ENCODE measurements at regions not wholly inside any gene's neighbourhood (a gene's known extent, or its start where the extent isn't known, plus 50 kb on each side); places are given as distances from the start of the nearest gene placed in this dataset.

- TF ChIP-seq ZBTB14 (CRISPR knock-in tag; IDR thresholded peaks at IDR 0.05) (no peak), SYNCRIP (IDR thresholded peaks at IDR 0.05; ENCODE audit: insufficient read depth, low read depth, low read length) (no peak), ZNF414 (CRISPR knock-in tag; IDR thresholded peaks at IDR 0.05) (no peak), SALL2 (CRISPR knock-in tag; IDR thresholded peaks at IDR 0.05) (no peak), SIN3B (IDR thresholded peaks at IDR 0.05; ENCODE audit: low read length) (no peak), LCORL (IDR thresholded peaks at IDR 0.05) (0 out of 2 replicates have a peak, but pooled peaks have one; percentile 63), LCORL (CRISPR knock-in tag; IDR thresholded peaks at IDR 0.05) (no peak), ZNF20 (CRISPR knock-in tag; IDR thresholded peaks at IDR 0.05) (no peak), MBNL3 (CRISPR knock-in tag; conservative IDR thresholded peaks at IDR 0.05) (no peak), HDAC6 (IDR thresholded peaks at IDR 0.05; ENCODE audit: low read depth, low read length) (no peak), POLR2A (IDR thresholded peaks at IDR 0.05; ENCODE audit: insufficient read depth in 1 of 2, low read depth in 2 of 2, low read length in 2 of 2) (no peak), IKZF5 (CRISPR knock-in tag; IDR thresholded peaks at IDR 0.05) (no peak), ZSCAN21 (CRISPR knock-in tag; IDR thresholded peaks at IDR 0.05; ENCODE audit: borderline replicate concordance) (no peak), NFRKB (IDR thresholded peaks at IDR 0.05) (peak; percentile 51; the same call in 1 of the 2 replicates), ATF1 (CRISPR knock-in tag; IDR thresholded peaks at IDR 0.05) (no peak), KAT8 (CRISPR knock-in tag; IDR thresholded peaks at IDR 0.05) (no peak), REPIN1 (CRISPR knock-in tag; IDR thresholded peaks at IDR 0.05; ENCODE audit: borderline replicate concordance, low read depth) (no peak), CREBL2 (CRISPR knock-in tag; IDR thresholded peaks at IDR 0.05; ENCODE audit: borderline replicate concordance) (no peak), PLRG1 (conservative IDR thresholded peaks at IDR 0.05) (0 out of 2 replicates have a peak, but pooled peaks have one; percentile 87), ADNP (CRISPR knock-in tag; IDR thresholded peaks at IDR 0.05) (no peak), NONO (IDR thresholded peaks at IDR 0.05) (0 out of 2 replicates have a peak, but pooled peaks have one; percentile 57), NONO (CRISPR knock-in tag; conservative IDR thresholded peaks at IDR 0.05) (no peak), KLF6 (CRISPR knock-in tag; IDR thresholded peaks at IDR 0.05) (no peak), ZMYM4 (CRISPR knock-in tag; IDR thresholded peaks at IDR 0.05) (no peak), ISL2 (CRISPR knock-in tag; IDR thresholded peaks at IDR 0.05) (no peak), ZNF264 (CRISPR knock-in tag; IDR thresholded peaks at IDR 0.05) (no peak)
Observed at GRCh38 chr20:48159145-48160008, 374.1 kb upstream of the SULF2 start (continued).
